Neutrophil (primary cell): ENCODE measurements at regions not wholly inside any gene's neighbourhood (a gene's known extent, or its start where the extent isn't known, plus 50 kb on each side); places are given as distances from the start of the nearest gene placed in this dataset.
"Not testable (repeated sequence)": the region's sequence is repeated elsewhere in the genome, so short reads cannot be mapped to it uniquely, and the experiment has no call there.

Source experiments
- H3K27ac ChIP-seq: fragments of 200-600 bp; sonication (generic); 2 replicates; pipeline ENCODE4 v1.5.1; 2016; ENCODE audit warnings: mild to moderate bottlenecking, moderate library complexity
- H3K27me3 ChIP-seq: fragments of 200-600 bp; sonication (generic); 2 replicates; pipeline ENCODE4 v1.6.0; 2016; ENCODE audit warnings: mild to moderate bottlenecking
- H3K36me3 ChIP-seq: fragments of 200-600 bp; sonication (generic); 2 replicates; pipeline ENCODE4 v1.5.1; 2017
- H3K4me1 ChIP-seq, 2 experiments: fragments of 200-600 bp in 1 of 2; sonication (generic) in 1 of 2; 1 replicate in 1 of 2; 2 replicates in 1 of 2; pipeline versions ENCODE4 v1.5.1 to v1.6.1; 2013 to 2016; ENCODE audit warnings: low read depth in 1 of 2, low read length in 1 of 2, mild to moderate bottlenecking in 1 of 2, moderate library complexity in 1 of 2; ENCODE audit not compliant: control insufficient read depth in 1 of 2, insufficient read depth in 1 of 2
- H3K4me3 ChIP-seq, 2 experiments: fragments of 200-600 bp in 1 of 2; sonication (generic) in 1 of 2; 1 replicate in 1 of 2; 2 replicates in 1 of 2; pipeline ENCODE4 v1.5.1; 2013 to 2016; ENCODE audit warnings: low read depth in 1 of 2, low read length in 1 of 2, mild to moderate bottlenecking in 1 of 2, moderate library complexity in 1 of 2
- H3K9me3 ChIP-seq: fragments of 200-600 bp; sonication (generic); 2 replicates; pipeline ENCODE4 v1.5.1; 2016
- CTCF ChIP-seq: fragments of 200-600 bp; sonication (generic); IDR thresholded peaks from 2 replicates; pipeline ENCODE4 v1.5.1; 2016; ENCODE audit warnings: antibody characterized with exemption

GRCh38 chr9:94464790-94465189 lies 90.1 kb upstream of the PCAT7 start:
- H3K27me3 ChIP-seq = no peaks in the 10 kb centered on the region

DNA sequence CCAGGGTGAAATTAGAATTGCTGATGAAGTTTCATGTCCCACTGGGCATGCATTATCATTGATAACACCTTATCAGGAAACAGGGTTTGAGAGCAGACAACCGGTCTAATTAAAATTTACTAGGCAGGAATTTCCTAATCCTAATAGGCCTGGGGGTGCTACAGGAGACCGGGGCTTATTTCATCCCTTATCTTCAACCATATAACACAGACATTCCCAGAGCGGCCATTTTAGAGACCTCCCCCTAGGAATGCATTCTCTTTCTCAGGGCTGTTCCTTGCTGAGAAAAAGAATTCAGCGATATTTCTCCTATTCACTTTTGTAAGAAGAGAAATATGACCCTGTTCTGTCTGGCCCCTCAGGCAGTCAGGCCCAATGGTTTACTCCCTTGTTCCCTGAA lies 82.8 kb upstream of the PCAT7 start:
- H3K27me3 ChIP-seq, H3K4me1 ChIP-seq, H3K27ac ChIP-seq, H3K9me3 ChIP-seq, H3K4me3 ChIP-seq, H3K36me3 ChIP-seq: not testable (repeated sequence)

More at GRCh38 chr9:94464790-94465189, 90.1 kb upstream of the PCAT7 start:
- H3K4me3 ChIP-seq = no peak overlapping the region
- H3K4me1 ChIP-seq = no peaks in the 10 kb centered on the region
- no peaks in the 10 kb centered on the region for H3K9me3 ChIP-seq
- peaks cover 33% of the 10 kb centered on the region for H3K36me3 ChIP-seq
- no peak for TF ChIP-seq CTCF
- no peak overlapping the region for H3K27ac ChIP-seq

DNA sequence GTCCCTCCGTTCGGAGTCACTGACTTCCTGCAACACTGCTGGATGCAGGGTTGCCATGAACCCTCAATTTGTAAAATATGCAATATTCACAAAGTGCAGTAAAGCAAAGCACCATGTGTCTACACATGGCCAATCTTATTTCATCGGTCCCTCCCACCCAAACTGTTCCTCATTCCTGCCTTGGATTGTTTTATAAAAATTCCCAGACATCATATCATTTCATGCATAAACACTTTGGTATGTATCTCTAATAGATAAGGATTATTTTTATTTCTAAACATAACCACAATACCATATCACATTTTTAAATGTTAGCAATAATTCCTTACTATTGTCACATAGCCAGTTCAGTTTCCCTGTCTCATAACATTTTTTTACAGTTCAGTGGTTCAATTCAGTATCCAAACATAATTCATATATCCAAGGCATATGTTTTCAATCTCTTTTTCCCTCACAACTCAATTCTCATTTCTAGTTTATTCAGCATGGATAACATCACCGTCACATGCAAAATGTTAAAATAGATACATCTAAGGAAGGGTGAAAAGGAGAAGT lies 82.0 kb upstream of the PCAT7 start:
- Histone ChIP-seq H3K36me3 (no peaks in the 10 kb centered on the region), H3K27ac (no peak overlapping the region)
- TF ChIP-seq CTCF = no peak

DNA sequence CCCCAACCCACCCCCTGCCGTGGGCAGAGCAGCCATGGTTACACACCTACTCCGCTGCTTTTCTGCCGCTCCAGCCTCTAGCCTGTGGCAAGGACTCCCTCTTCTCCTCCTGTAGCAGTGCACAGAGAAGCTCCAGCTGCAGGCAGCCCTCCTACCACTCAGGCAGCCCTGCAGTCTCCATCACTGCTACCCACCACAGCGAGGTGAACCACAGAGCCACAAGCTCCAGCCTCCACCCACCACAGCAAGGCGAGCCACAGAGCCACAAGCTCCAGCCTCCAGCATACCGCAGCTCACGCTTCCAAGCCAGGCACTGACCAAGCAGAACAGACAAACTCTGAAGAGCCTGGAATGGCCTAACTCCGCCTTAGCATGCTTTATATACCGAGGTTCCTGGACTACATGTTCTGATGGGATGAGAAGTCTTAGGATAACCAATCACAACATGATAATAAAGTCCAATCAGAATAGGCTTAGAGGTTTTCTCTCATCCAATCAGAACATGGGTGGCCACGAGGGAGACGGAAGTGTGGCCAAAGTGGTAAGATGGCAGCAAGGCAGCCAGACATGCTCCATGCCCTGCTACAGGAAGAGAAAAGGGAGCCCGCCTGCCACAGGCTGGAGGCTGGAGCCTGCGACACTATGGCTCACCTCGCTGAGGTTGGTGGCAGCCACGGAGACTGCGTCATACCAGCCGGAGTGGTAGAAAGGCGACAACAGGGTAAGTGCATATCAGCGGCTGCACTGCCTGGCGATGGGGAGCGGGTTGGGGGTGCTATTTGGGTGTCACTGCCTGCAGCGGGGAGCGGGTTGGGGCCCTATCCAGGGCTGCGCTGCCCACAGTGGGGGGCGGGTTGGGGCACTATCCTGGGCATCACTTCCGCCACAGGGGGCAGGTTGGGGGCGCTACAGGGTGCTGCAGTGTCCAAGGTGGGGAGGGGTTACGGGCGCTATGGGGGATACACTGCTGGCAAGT lies 75.8 kb upstream of the PCAT7 start:
- no peaks in the 10 kb centered on the region for H3K9me3 ChIP-seq
- no peak for TF ChIP-seq CTCF
- H3K4me3 ChIP-seq = no peak overlapping the region
- no peaks in the 10 kb centered on the region for H3K27me3 ChIP-seq
- H3K27ac ChIP-seq = no peak overlapping the region
- no peaks in the 10 kb centered on the region for H3K4me1 ChIP-seq
- no peaks in the 10 kb centered on the region for H3K36me3 ChIP-seq

More for the DNA sequence above, 82.0 kb upstream of the PCAT7 start:
- no peak overlapping the region for H3K4me3 ChIP-seq
- H3K4me1 ChIP-seq = no peaks in the 10 kb centered on the region
- H3K27me3 ChIP-seq = no peaks in the 10 kb centered on the region
- peaks cover 5% of the 10 kb centered on the region for H3K9me3 ChIP-seq

DNA sequence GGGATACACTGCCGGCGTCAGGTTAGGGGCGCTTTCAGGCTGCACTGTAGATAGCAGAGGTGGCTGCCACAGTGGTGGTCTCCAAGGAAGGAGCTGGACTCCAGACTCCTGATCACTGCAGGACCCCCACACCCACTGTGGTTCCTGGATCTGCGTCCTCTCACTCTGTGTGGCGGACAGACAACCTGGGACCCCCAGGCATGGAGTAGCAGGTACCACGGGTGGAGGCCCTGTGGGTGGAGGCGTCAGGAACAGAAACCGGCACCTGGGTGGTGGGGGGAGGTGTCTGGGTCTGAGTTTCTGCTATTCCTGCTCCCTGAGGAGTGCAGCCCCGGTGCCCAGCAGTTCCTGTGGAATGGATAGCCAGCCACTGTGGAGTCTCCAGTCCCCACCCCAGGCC lies 75.1 kb upstream of the PCAT7 start:
- TF ChIP-seq CTCF = no peak
- no peaks in the 10 kb centered on the region for H3K36me3 ChIP-seq
- no peak overlapping the region for H3K27ac ChIP-seq
- no peaks in the 10 kb centered on the region for H3K27me3 ChIP-seq
- no peaks in the 10 kb centered on the region for H3K9me3 ChIP-seq
- H3K4me1 ChIP-seq = no peaks in the 10 kb centered on the region
- H3K4me3 ChIP-seq = no peak overlapping the region

DNA sequence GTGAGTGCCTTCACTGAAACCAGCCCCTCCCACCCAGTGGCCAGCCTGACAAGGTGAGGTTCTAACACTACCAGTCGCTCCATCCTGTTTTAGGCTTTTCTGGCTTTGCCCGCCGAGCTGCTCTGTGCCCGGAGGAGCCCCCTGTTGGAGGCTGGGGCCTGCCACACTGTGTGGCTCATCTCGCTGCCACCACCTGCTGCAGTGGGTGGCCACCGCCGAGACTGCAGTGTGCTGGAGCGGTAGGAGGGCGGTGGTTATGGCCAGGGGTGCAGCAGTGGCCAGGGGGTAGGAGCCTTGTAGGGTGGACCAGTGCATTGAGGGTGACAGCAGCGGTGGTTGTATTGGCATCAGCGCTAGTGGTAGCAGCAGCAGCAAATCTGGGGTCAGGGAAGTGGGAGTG lies 74.7 kb upstream of the PCAT7 start:
- H3K36me3 ChIP-seq = no peaks in the 10 kb centered on the region
- TF ChIP-seq CTCF = no peak
- no peaks in the 10 kb centered on the region for H3K4me1 ChIP-seq
- no peaks in the 10 kb centered on the region for H3K27me3 ChIP-seq
- no peak overlapping the region for H3K27ac ChIP-seq
- no peaks in the 10 kb centered on the region for H3K9me3 ChIP-seq
- H3K4me3 ChIP-seq = no peak overlapping the region
